ENCODE measurements at regions not wholly inside any gene's neighbourhood (a gene's known extent, or its start where the extent isn't known, plus 50 kb on each side); places are given as distances from the start of the nearest gene placed in this dataset.
A peak's percentile ranks its signal among the peaks of the same experiment; 100 is the strongest.

GRCh38 chr17:69810326-69810965, 264.6 kb upstream of the KCNJ16 start:
- Histone ChIP-seq H2AFZ (ENCODE audit: low read depth, low read length) (no peak overlapping the region), H3K4me3 (ENCODE audit: insufficient read depth, low read depth, low read length) (no peak overlapping the region), H3K36me3 (ENCODE audit: insufficient read depth, low read length) (no peaks in the 10 kb centered on the region), H4K20me1 (ENCODE audit: insufficient read depth, low read length) (no peaks in the 10 kb centered on the region), H3K79me2 (ENCODE audit: insufficient read depth, low read length) (no peaks in the 10 kb centered on the region), H3K4me1 (ENCODE audit: insufficient read depth, low read length) (no peaks in the 10 kb centered on the region), H3K27me3 (ENCODE audit: insufficient read depth, low read length) (no peaks in the 10 kb centered on the region), H3K27ac (ENCODE audit: low read depth, low read length) (no peak overlapping the region), H3K9ac (ENCODE audit: low read length) (no peak overlapping the region), H3K4me2 (ENCODE audit: low read length) (no peak overlapping the region), H3K9me3 (ENCODE audit: insufficient read depth, low read depth, low read length) (no peaks in the 10 kb centered on the region)
- H3K27me3 Mint-ChIP-seq (ENCODE audit: low read depth, unreplicated experiment), result no peaks in the 10 kb centered on the region
- no peak for TF ChIP-seq EZH2 (IDR thresholded peaks at IDR 0.05; ENCODE audit: insufficient read depth, low read length)
- TF ChIP-seq CTCF (IDR thresholded peaks at IDR 0.05; ENCODE audit: insufficient read depth, low read depth, low read length), result no peak
- DNase-seq (ENCODE audit: low read depth) (no peak), FAIRE-seq (no peak)
- peak overlapping the region; percentile 36 for H3K27ac Mint-ChIP-seq (ENCODE audit: unreplicated experiment)
- H3K36me3 Mint-ChIP-seq (ENCODE audit: low read depth, unreplicated experiment), result no peaks in the 10 kb centered on the region
- H3K9me3 Mint-ChIP-seq (ENCODE audit: unreplicated experiment), result no peaks in the 10 kb centered on the region
- peaks cover 13% of the 10 kb centered on the region for H3K4me1 Mint-ChIP-seq (ENCODE audit: low read depth, unreplicated experiment)
- no peak overlapping the region for H3K4me3 Mint-ChIP-seq (ENCODE audit: unreplicated experiment)

GRCh38 chr17:69812240-69812837, 262.7 kb upstream of the KCNJ16 start:
- no peaks in the 10 kb centered on the region for H3K9me3 ChIP-seq (ENCODE audit: insufficient read depth, low read depth, low read length)
- Mint-ChIP-seq H3K9me3 (ENCODE audit: unreplicated experiment) (no peaks in the 10 kb centered on the region), H3K4me3 (ENCODE audit: unreplicated experiment) (no peak overlapping the region), H3K27ac (ENCODE audit: unreplicated experiment) (no peak overlapping the region), H3K4me1 (ENCODE audit: low read depth, unreplicated experiment) (peaks cover 13% of the 10 kb centered on the region), H3K36me3 (ENCODE audit: low read depth, unreplicated experiment) (no peaks in the 10 kb centered on the region), H3K27me3 (ENCODE audit: low read depth, unreplicated experiment) (no peaks in the 10 kb centered on the region)
- H3K9ac ChIP-seq (ENCODE audit: low read length), result no peak overlapping the region
- DNase-seq (ENCODE audit: low read depth) (no peak), FAIRE-seq (no peak)
- H3K79me2 ChIP-seq (ENCODE audit: insufficient read depth, low read length), result no peaks in the 10 kb centered on the region
- H4K20me1 ChIP-seq (ENCODE audit: insufficient read depth, low read length), result no peaks in the 10 kb centered on the region
- H3K27me3 ChIP-seq (ENCODE audit: insufficient read depth, low read length), result no peaks in the 10 kb centered on the region
- no peak overlapping the region for H3K4me3 ChIP-seq (ENCODE audit: insufficient read depth, low read depth, low read length)
- H3K4me1 ChIP-seq (ENCODE audit: insufficient read depth, low read length), result no peaks in the 10 kb centered on the region
- no peak overlapping the region for H3K4me2 ChIP-seq (ENCODE audit: low read length)
- H2AFZ ChIP-seq (ENCODE audit: low read depth, low read length), result no peak overlapping the region
- TF ChIP-seq CTCF (IDR thresholded peaks at IDR 0.05; ENCODE audit: insufficient read depth, low read depth, low read length) (no peak), EZH2 (IDR thresholded peaks at IDR 0.05; ENCODE audit: insufficient read depth, low read length) (no peak)
- no peak overlapping the region for H3K27ac ChIP-seq (ENCODE audit: low read depth, low read length)
- H3K36me3 ChIP-seq (ENCODE audit: insufficient read depth, low read length), result no peaks in the 10 kb centered on the region

GRCh38 chr17:69814031-69814430, 261.0 kb upstream of the KCNJ16 start:
- Mint-ChIP-seq H3K4me1 (ENCODE audit: low read depth, unreplicated experiment) (peaks cover 17% of the 10 kb centered on the region), H3K36me3 (ENCODE audit: low read depth, unreplicated experiment) (no peaks in the 10 kb centered on the region), H3K27me3 (ENCODE audit: low read depth, unreplicated experiment) (no peaks in the 10 kb centered on the region), H3K4me3 (ENCODE audit: unreplicated experiment) (no peak overlapping the region), H3K27ac (ENCODE audit: unreplicated experiment) (no peak overlapping the region), H3K9me3 (ENCODE audit: unreplicated experiment) (no peaks in the 10 kb centered on the region)
- DNase-seq (ENCODE audit: low read depth) (no peak), FAIRE-seq (no peak)
- H3K4me2 ChIP-seq (ENCODE audit: low read length), result no peak overlapping the region
- H2AFZ ChIP-seq (ENCODE audit: low read depth, low read length), result no peak overlapping the region
- H3K4me1 ChIP-seq (ENCODE audit: insufficient read depth, low read length), result peaks cover 2% of the 10 kb centered on the region
- H4K20me1 ChIP-seq (ENCODE audit: insufficient read depth, low read length), result no peaks in the 10 kb centered on the region
- no peaks in the 10 kb centered on the region for H3K27me3 ChIP-seq (ENCODE audit: insufficient read depth, low read length)
- TF ChIP-seq CTCF (IDR thresholded peaks at IDR 0.05; ENCODE audit: insufficient read depth, low read depth, low read length) (no peak), EZH2 (IDR thresholded peaks at IDR 0.05; ENCODE audit: insufficient read depth, low read length) (no peak)
- no peak overlapping the region for H3K9ac ChIP-seq (ENCODE audit: low read length)
- no peaks in the 10 kb centered on the region for H3K36me3 ChIP-seq (ENCODE audit: insufficient read depth, low read length)
- H3K79me2 ChIP-seq (ENCODE audit: insufficient read depth, low read length), result no peaks in the 10 kb centered on the region
- no peak overlapping the region for H3K4me3 ChIP-seq (ENCODE audit: insufficient read depth, low read depth, low read length)
- H3K9me3 ChIP-seq (ENCODE audit: insufficient read depth, low read depth, low read length), result no peaks in the 10 kb centered on the region
- no peak overlapping the region for H3K27ac ChIP-seq (ENCODE audit: low read depth, low read length)

Data from astrocyte (in vitro differentiated cells and primary cell).